NT2/D1 (cell line): ENCODE measurements at regions not wholly inside any gene's neighbourhood (a gene's known extent, or its start where the extent isn't known, plus 50 kb on each side); places are given as distances from the start of the nearest gene placed in this dataset.

Experiments
- DNase-seq: peaks from one replicate; pipeline ENCODE4 v3.0.0-alpha.2; 2011; ENCODE audit warnings: low read depth, low spot score
- H3K27me3 ChIP-seq: 2 replicates; pipeline ENCODE4 v1.6.0; 2011; ENCODE audit warnings: mild to moderate bottlenecking; ENCODE audit not compliant: insufficient read length, insufficient read depth
- H3K36me3 ChIP-seq: 2 replicates; pipeline ENCODE4 v1.6.1; 2011; ENCODE audit warnings: mild to moderate bottlenecking, low read length, mixed read lengths; ENCODE audit not compliant: insufficient read depth, insufficient read length
- H3K4me1 ChIP-seq: 2 replicates; pipeline ENCODE4 v1.5.1; 2011; ENCODE audit not compliant: insufficient read depth, insufficient read length
- H3K4me3 ChIP-seq: 2 replicates; pipeline ENCODE4 v1.5.1; 2011; ENCODE audit warnings: low read depth; ENCODE audit not compliant: insufficient read length
- H3K9ac ChIP-seq: 2 replicates; pipeline ENCODE4 v1.6.0; 2011; ENCODE audit warnings: low read depth; ENCODE audit not compliant: insufficient read length
- H3K9me3 ChIP-seq: 2 replicates; pipeline ENCODE4 v1.5.1; 2011; ENCODE audit warnings: mild to moderate bottlenecking, low read length; ENCODE audit not compliant: insufficient read depth
- SUZ12 ChIP-seq: IDR thresholded peaks from 2 replicates; pipeline ENCODE4 v1.6.1; 2011; ENCODE audit not compliant: insufficient read length, insufficient read depth; ENCODE audit errors: extremely low read depth
- YY1 ChIP-seq: IDR thresholded peaks from 2 replicates; pipeline ENCODE4 v1.6.1; 2011; ENCODE audit not compliant: insufficient read length, insufficient read depth
- ZNF274 ChIP-seq: IDR thresholded peaks from 2 replicates; pipeline ENCODE4 v1.6.1; 2011; ENCODE audit warnings: mild to moderate bottlenecking, low read depth, low read length

DNA sequence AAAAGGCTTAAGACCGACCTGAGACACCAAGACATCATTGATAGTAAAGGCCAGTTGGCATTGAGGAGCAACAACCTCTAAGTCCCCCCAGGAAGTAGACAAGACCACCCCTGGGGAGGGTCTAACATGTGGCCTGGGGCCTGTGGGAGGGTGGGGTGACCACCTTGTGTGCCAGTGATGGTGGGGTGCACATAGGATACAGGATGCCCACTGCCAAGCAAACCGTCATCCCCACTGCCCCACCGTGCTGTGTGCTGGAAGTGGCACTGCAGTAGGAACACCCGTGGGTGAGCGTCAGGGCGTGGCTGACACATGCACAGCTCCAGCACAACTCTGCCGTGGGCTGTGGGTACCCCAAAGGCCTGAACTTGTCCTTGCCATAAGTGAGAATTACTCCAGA lies 84.3 kb upstream of the LGALSL start:
- Histone ChIP-seq H3K4me1 (no peaks in the 10 kb centered on the region), H3K9me3 (no peaks in the 10 kb centered on the region), H3K27me3 (no peaks in the 10 kb centered on the region), H3K9ac (no peak overlapping the region), H3K36me3 (no peaks in the 10 kb centered on the region), H3K4me3 (no peak overlapping the region)
- TF ChIP-seq SUZ12 (no peak), YY1 (no peak), ZNF274 (no peak)
- DNase-seq, result no peak

DNA sequence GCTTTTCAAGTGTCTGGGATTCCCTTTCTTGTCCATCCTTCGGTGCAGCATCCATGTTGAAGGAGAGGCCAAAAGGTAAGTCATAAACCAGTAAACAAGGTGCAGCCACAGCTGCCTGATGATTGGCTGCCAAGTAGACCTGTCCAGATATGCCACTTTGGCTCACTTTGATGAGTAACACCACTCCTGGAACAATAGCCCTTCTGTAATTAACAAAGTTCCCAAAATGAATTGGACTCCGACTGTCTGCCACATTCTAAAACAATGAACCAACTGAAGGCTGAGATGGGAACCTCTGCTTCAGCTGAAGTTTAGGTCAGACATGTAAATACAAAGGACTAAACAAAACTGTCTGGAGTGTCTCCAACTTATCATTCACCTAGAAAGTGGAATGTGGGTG lies 82.2 kb upstream of the LGALSL start:
- H3K4me1 ChIP-seq, result no peaks in the 10 kb centered on the region
- no peak overlapping the region for H3K9ac ChIP-seq
- H3K9me3 ChIP-seq, result no peaks in the 10 kb centered on the region
- no peak for DNase-seq
- H3K36me3 ChIP-seq, result no peaks in the 10 kb centered on the region
- H3K4me3 ChIP-seq, result no peak overlapping the region
- no peaks in the 10 kb centered on the region for H3K27me3 ChIP-seq
- TF ChIP-seq YY1, result no peak
- TF ChIP-seq ZNF274, result no peak
- TF ChIP-seq SUZ12, result no peak

DNA sequence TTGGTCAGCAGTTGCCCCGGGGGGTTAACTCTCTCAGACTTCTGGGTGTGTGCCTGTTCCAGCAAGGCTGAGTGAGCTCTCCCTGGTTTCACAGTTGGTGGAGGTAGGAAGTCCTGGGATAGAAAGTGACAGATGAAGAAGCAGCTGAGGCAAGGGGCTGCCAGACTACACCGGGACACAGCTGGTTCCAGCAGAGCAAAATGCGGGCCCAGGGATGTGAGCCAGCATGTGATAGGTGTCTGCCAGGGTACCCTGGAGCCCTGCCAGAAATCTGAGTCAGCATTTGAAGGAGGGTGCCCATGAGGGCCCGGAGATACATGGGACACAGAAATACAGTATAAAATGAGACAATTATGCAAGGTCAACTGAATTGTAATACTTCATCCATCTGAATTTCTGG lies 79.3 kb upstream of the LGALSL start:
- Histone ChIP-seq H3K9me3 (no peaks in the 10 kb centered on the region), H3K4me1 (no peaks in the 10 kb centered on the region), H3K4me3 (no peak overlapping the region), H3K36me3 (no peaks in the 10 kb centered on the region), H3K9ac (no peak overlapping the region), H3K27me3 (no peaks in the 10 kb centered on the region)
- DNase-seq, result no peak
- TF ChIP-seq ZNF274 (no peak), SUZ12 (no peak), YY1 (no peak)

DNA sequence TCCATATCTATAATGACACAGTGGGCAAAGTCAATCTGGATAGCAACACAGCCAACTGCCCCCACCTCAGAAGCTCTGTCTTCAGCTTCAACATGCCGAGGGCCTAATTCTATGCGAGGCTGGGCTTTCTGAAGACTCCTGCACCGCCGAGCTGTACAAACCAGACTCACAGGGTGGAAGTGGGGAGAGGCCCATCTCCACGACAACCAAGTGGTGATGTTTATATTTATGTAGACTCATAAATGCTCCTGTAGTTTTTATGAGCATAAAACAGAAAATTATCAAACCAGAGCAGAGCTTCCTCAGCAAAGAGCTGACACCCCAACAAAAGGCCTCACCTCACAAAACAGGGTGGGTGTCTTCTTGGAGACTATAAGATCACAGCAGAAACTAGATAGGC lies 77.0 kb upstream of the LGALSL start:
- Histone ChIP-seq H3K9ac (no peak overlapping the region), H3K9me3 (no peaks in the 10 kb centered on the region), H3K4me3 (no peak overlapping the region), H3K4me1 (no peaks in the 10 kb centered on the region), H3K27me3 (no peaks in the 10 kb centered on the region), H3K36me3 (no peaks in the 10 kb centered on the region)
- DNase-seq, result no peak
- TF ChIP-seq ZNF274 (no peak), YY1 (no peak), SUZ12 (no peak)

DNA sequence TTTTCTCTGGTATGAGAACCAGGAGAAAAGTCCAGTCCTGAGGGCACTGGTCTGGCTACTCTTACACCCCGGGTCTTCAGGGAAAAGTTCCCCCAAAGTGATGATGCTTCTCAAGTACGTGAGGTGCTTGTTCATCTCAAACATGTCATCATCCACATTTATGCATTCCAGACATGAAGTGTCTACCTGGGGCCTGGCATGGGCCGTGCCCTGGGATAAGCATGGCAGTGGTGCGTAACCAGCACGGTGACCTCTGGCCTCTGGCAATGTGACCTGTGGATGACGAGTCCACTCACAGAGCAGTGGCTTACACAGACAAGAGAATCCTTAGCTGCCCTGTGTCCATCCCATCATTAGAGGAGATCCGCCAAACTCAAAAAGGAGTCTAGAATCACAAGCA lies 74.8 kb upstream of the LGALSL start:
- no peaks in the 10 kb centered on the region for H3K4me1 ChIP-seq

DNA sequence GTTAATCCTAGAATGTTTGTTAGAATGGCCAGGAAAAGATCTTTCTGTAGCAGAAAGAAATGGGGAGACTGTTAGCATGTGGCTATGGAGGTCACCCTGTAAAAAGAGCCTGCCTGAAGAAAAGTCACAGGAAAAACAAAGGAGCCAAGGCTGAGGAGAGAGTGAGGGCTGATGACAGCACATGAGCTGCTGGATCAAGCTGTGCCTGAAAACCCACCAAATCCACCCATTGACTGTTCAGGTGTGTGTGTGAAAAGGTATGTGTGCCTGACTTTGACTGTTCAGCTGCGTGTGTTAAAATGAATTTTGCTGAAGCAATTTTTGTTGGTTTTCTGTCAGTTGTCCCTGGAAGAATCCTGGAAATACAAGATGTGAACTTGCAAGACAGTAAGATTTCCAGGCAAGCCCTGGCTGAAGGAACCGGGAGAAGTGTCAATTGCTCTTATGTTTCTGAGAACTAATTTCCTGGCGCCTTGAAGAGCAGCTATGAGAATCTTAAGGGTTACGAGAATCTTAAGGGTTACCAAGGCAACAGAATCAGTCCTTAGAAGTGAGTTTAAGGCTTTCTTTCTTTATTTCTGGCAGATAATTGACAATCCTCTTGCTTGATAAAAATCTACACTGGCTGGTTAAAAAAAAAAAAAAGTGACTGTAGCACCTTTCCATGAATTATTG lies 73.0 kb upstream of the LGALSL start:
- Histone ChIP-seq H3K27me3 (no peaks in the 10 kb centered on the region), H3K4me1 (no peaks in the 10 kb centered on the region), H3K4me3 (no peak overlapping the region)

More for the DNA sequence above, 74.8 kb upstream of the LGALSL start:
- TF ChIP-seq ZNF274 (no peak), SUZ12 (no peak), YY1 (no peak)
- no peak for DNase-seq
- H3K27me3 ChIP-seq, result no peaks in the 10 kb centered on the region
- H3K9me3 ChIP-seq, result no peaks in the 10 kb centered on the region
- H3K9ac ChIP-seq, result no peak overlapping the region
- no peak overlapping the region for H3K4me3 ChIP-seq
- H3K36me3 ChIP-seq, result no peaks in the 10 kb centered on the region

DNA sequence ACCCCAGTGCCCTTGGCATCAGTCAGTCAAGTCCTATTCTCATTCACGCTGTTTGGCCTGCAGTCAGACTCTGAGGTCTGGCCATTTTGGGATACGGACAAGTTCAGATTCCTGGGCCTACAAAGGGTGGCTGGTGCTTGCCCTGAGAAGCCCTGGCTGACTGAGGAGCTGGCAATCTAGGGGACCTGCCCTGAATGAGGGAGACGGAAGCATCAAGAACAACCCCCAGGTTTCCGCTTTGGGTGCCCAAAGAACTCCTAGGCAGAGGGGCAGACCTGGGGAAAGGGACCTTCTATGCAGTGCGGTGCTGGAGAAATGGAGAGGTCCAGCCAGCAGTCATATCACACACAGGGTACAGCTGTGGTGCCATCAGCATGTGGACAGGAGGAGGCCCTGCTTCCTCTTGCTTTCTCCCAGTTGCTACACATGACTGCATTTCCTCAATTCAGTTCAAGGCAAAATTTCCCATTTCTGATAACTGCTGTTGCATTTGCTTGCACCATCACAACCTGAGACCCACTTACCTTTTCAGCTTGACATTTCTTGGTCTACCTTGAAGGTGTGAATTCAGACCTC lies 70.9 kb upstream of the LGALSL start:
- H3K4me1 ChIP-seq, result no peaks in the 10 kb centered on the region
- DNase-seq, result no peak
- no peaks in the 10 kb centered on the region for H3K27me3 ChIP-seq
- H3K9ac ChIP-seq, result no peak overlapping the region
- H3K4me3 ChIP-seq, result no peak overlapping the region
- H3K9me3 ChIP-seq, result no peaks in the 10 kb centered on the region
- H3K36me3 ChIP-seq, result no peaks in the 10 kb centered on the region
- no peak for TF ChIP-seq YY1
- TF ChIP-seq SUZ12, result no peak
- TF ChIP-seq ZNF274, result no peak

More for the DNA sequence above, 73.0 kb upstream of the LGALSL start:
- H3K36me3 ChIP-seq, result no peaks in the 10 kb centered on the region
- no peak for TF ChIP-seq SUZ12
- no peak for TF ChIP-seq ZNF274
- no peak for TF ChIP-seq YY1
- H3K9ac ChIP-seq, result no peak overlapping the region
- no peak for DNase-seq
- H3K9me3 ChIP-seq, result no peaks in the 10 kb centered on the region
